ENCODE measurements at regions not wholly inside any gene's neighbourhood (a gene's known extent, or its start where the extent isn't known, plus 50 kb on each side); places are given as distances from the start of the nearest gene placed in this dataset.

DNA sequence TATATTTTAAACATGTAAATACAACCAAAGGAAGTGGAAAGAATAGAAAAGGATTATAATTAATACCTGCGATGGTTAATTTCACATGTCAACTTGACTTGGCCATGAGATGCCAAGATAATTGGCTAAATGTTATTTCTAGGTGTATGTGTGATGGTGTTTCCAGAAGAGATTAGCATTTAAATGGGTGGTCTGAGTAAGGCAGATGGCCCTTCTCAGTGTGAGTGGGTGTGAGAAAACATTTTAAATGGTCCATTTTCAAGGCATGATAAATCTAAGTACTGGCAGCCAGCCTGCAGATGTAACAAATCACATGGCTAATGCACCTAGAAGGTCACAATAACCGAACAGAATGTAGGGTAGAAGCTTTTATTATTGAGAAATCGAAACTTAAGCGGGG, 99.6 kb upstream of the CDH7 start:
- intact Hi-C loops (cut with DNase I; ENCODE audit: low total_unique reads): no loop called here
- no peak overlapping the region for H3K27ac ChIP-seq
- no peaks in the 10 kb centered on the region for H3K36me3 ChIP-seq
- H3K27me3 ChIP-seq: no peaks in the 10 kb centered on the region
- no peaks in the 10 kb centered on the region for H3K4me1 ChIP-seq
- H3K9me3 ChIP-seq: peaks cover 0 to 13% of the 10 kb centered on the region in 2 donors
- TF ChIP-seq POLR2A (IDR thresholded peaks at IDR 0.05) (no peak), POLR2AphosphoS5 (IDR thresholded peaks at IDR 0.05) (no peak)
- TF ChIP-seq, protein P1, sequence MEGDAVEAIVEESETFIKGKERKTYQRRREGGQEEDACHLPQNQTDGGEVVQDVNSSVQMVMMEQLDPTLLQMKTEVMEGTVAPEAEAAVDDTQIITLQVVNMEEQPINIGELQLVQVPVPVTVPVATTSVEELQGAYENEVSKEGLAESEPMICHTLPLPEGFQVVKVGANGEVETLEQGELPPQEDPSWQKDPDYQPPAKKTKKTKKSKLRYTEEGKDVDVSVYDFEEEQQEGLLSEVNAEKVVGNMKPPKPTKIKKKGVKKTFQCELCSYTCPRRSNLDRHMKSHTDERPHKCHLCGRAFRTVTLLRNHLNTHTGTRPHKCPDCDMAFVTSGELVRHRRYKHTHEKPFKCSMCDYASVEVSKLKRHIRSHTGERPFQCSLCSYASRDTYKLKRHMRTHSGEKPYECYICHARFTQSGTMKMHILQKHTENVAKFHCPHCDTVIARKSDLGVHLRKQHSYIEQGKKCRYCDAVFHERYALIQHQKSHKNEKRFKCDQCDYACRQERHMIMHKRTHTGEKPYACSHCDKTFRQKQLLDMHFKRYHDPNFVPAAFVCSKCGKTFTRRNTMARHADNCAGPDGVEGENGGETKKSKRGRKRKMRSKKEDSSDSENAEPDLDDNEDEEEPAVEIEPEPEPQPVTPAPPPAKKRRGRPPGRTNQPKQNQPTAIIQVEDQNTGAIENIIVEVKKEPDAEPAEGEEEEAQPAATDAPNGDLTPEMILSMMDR (IDR thresholded peaks at IDR 0.05): no peak
- no peak for DNase-seq (ENCODE audit: low spot score in 2 of 2)
- no peak overlapping the region for H3K4me3 ChIP-seq

DNA sequence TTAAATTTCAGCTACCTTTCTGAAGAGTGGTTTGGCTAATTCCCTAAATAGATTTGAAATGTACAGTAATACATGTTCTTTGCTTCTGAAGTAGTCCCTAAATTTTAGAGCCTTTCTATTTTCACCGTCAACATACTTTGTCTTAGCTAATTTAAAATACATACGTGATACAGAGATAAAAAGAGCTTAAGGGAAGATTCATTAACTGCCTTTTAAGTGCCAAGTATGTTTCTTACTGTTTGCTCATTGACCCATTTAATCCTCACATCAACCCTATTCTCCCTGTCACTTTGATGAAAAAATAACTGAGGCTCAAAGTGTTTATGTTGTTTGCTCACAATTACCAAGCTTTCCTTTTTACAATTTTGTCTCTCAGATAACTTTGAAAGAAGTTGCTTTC, 118.6 kb upstream of the CDH7 start:
- no peaks in the 10 kb centered on the region for H3K36me3 ChIP-seq
- no peak for TF ChIP-seq POLR2A (IDR thresholded peaks at IDR 0.05)
- TF ChIP-seq POLR2AphosphoS5 (IDR thresholded peaks at IDR 0.05): no peak
- TF ChIP-seq, protein P1 (IDR thresholded peaks at IDR 0.05): no peak
- intact Hi-C loops (cut with DNase I; ENCODE audit: low total_unique reads): no loop called here
- H3K27ac ChIP-seq: no peak overlapping the region
- H3K27me3 ChIP-seq: no peaks in the 10 kb centered on the region
- H3K9me3 ChIP-seq: no peaks in the 10 kb centered on the region
- no peak overlapping the region for H3K4me3 ChIP-seq
- no peaks in the 10 kb centered on the region for H3K4me1 ChIP-seq
- no peak for DNase-seq (ENCODE audit: low spot score in 2 of 2)

DNA sequence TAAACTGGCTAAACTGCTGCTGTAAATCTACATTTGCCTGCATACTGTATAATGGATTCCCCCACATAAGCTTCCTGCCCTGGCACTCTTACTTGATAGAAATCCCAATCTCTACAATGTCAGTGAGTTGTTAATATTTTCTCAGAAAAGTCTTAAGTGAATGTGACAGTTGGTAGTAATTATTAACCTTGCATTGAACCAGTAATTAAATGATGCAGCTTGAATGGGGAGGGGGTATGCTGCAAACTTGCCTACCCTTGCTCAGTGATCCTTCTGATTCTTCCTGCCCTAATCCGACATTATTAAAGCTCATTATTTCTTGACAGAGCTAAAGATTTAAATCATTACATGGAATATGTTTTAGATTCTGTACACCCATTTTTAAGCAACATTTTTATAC, 119.0 kb upstream of the CDH7 start:
- no peaks in the 10 kb centered on the region for H3K36me3 ChIP-seq
- no peak overlapping the region for H3K27ac ChIP-seq
- no peak overlapping the region for H3K4me3 ChIP-seq
- H3K27me3 ChIP-seq: no peaks in the 10 kb centered on the region
- H3K9me3 ChIP-seq: no peaks in the 10 kb centered on the region
- no peaks in the 10 kb centered on the region for H3K4me1 ChIP-seq
- no peak for TF ChIP-seq POLR2AphosphoS5 (IDR thresholded peaks at IDR 0.05)
- TF ChIP-seq, protein P1 (IDR thresholded peaks at IDR 0.05): no peak
- no peak for TF ChIP-seq POLR2A (IDR thresholded peaks at IDR 0.05)
- intact Hi-C loops (cut with DNase I; ENCODE audit: low total_unique reads): no loop called here
- DNase-seq (ENCODE audit: low spot score in 2 of 2): no peak

DNA sequence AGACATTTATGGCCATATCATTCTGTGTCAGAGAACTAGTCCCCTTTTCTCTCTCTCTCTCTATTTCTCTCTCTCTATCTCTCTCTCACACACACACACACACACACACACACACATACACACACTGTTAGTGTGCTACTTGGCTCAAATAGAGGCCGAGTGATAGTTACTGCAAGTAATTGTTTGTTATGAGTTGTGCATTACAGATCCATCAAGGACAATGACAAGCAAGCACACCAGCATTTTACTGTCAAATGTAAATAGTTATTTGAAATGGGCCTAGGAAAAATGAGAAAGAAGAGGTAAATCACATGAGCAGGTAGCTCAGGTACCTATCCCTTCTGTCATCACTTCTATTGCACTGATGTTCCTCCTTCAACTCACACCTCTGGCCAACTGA, 122.4 kb upstream of the CDH7 start:
- Histone ChIP-seq H3K36me3 (no peaks in the 10 kb centered on the region), H3K4me3 (no peak overlapping the region), H3K9me3 (no peaks in the 10 kb centered on the region), H3K27me3 (no peaks in the 10 kb centered on the region), H3K27ac (no peak overlapping the region), H3K4me1 (no peaks in the 10 kb centered on the region)
- DNase-seq (ENCODE audit: low spot score in 2 of 2): no peak
- intact Hi-C loops (cut with DNase I; ENCODE audit: low total_unique reads): no loop called here
- TF ChIP-seq POLR2A (IDR thresholded peaks at IDR 0.05) (no peak), POLR2AphosphoS5 (IDR thresholded peaks at IDR 0.05) (no peak)
- TF ChIP-seq, protein P1 (IDR thresholded peaks at IDR 0.05): no peak

DNA sequence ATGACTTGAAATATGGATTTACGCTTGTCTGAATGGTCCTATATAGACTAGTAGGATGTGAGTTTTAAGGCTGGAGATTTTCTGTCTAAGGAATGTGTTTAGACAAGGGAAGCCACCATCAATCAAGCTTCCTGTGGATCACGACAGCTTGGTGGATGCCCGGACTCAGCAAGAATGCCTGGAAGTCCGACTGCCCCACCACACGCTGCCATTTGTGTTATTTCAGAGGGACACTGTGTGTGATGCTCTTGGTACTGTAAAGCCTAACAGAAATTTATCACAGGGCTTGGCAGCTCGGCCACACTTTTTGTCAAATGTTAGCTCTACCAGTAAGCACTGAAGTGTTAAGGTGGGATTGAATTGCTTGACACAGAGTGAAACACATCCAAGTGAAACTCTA, 127.1 kb upstream of the CDH7 start:
- Histone ChIP-seq H3K4me1 (no peaks in the 10 kb centered on the region), H3K36me3 (no peaks in the 10 kb centered on the region), H3K9me3 (no peaks in the 10 kb centered on the region), H3K27me3 (no peaks in the 10 kb centered on the region), H3K27ac (no peak overlapping the region), H3K4me3 (no peak overlapping the region)
- no peak for DNase-seq (ENCODE audit: low spot score in 2 of 2)
- TF ChIP-seq, protein P1 (IDR thresholded peaks at IDR 0.05): no peak
- intact Hi-C loops (cut with DNase I; ENCODE audit: low total_unique reads): no loop called here
